ENCODE measurements at regions not wholly inside any gene's neighbourhood (a gene's known extent, or its start where the extent isn't known, plus 50 kb on each side); places are given as distances from the start of the nearest gene placed in this dataset.

GRCh38 chr11:88041679-88042078 lies 133.6 kb downstream of the RAB38 start:
- TF ChIP-seq POLR2A (IDR thresholded peaks at IDR 0.05) (no peak), CTCF (IDR thresholded peaks at IDR 0.05) (no peak)

Measured in heart left ventricle (tissue), 13 donors.